DND-41 (cell line): ENCODE measurements at regions not wholly inside any gene's neighbourhood (a gene's known extent, or its start where the extent isn't known, plus 50 kb on each side); places are given as distances from the start of the nearest gene placed in this dataset.

Experiments
- ATAC-seq: fragments of 200-7000 bp; cut with Tn5 transposase; 3 replicates; pipeline ENCODE4 v1.9.1; 2021; ENCODE audit warnings: low read depth; ENCODE audit not compliant: insufficient read depth
- DNase-seq: peaks from one replicate; pipeline ENCODE4 v3.0.0-alpha.2; 2020
- H2AFZ ChIP-seq: 2 replicates; pipeline ENCODE4 v1.6.0; 2012; ENCODE audit warnings: low read depth, low read length
- H3K27ac ChIP-seq: 2 replicates; pipeline ENCODE4 v1.5.1; 2012; ENCODE audit warnings: low read length, inconsistent platforms
- H3K27me3 ChIP-seq: fragments of 200-600 bp; sonication (generic); 2 replicates; pipeline ENCODE4 v1.6.0; 2012; ENCODE audit warnings: low read length, mild to moderate bottlenecking, inconsistent platforms; ENCODE audit not compliant: insufficient read depth, poor library complexity
- H3K36me3 ChIP-seq: 2 replicates; pipeline ENCODE4 v1.5.1; 2012; ENCODE audit warnings: low read length, inconsistent platforms; ENCODE audit not compliant: insufficient read depth
- H3K4me1 ChIP-seq: 2 replicates; pipeline ENCODE4 v1.5.1; 2012; ENCODE audit warnings: mild to moderate bottlenecking, low read length; ENCODE audit not compliant: insufficient read depth
- H3K4me2 ChIP-seq: 2 replicates; pipeline ENCODE4 v1.6.0; 2012; ENCODE audit warnings: mild to moderate bottlenecking, moderate library complexity, low read length, inconsistent platforms; ENCODE audit not compliant: insufficient read depth
- H3K4me3 ChIP-seq, 2 experiments: fragments of 200-600 bp in 1 of 2; shearing (Covaris generic) in 1 of 2; 2 replicates each; pipeline ENCODE4 v1.5.1; 2012 to 2016; ENCODE audit warnings: inconsistent platforms in 2 of 2, low read length in 2 of 2, mild to moderate bottlenecking in 2 of 2, low read depth in 1 of 2, moderate library complexity in 1 of 2
- H3K79me2 ChIP-seq: 2 replicates; pipeline ENCODE4 v1.6.0; 2012; ENCODE audit warnings: low read length, inconsistent platforms; ENCODE audit not compliant: insufficient read depth
- H3K9ac ChIP-seq: 2 replicates; pipeline ENCODE4 v1.6.0; 2012; ENCODE audit warnings: low read depth, mild to moderate bottlenecking, inconsistent platforms, low read length, moderate library complexity
- H3K9me3 ChIP-seq: 2 replicates; pipeline ENCODE4 v1.5.1; 2012; ENCODE audit warnings: low read length, moderate library complexity, mild to moderate bottlenecking, inconsistent platforms; ENCODE audit not compliant: insufficient read depth, severe bottlenecking
- H4K20me1 ChIP-seq: 2 replicates; pipeline ENCODE4 v1.6.0; 2012; ENCODE audit warnings: low read length; ENCODE audit not compliant: insufficient read depth
- EZH2 ChIP-seq: IDR thresholded peaks from 3 replicates; pipeline ENCODE4 v1.6.1; 2012; ENCODE audit warnings: borderline replicate concordance, low read depth, mild to moderate bottlenecking, moderate library complexity, low read length, inconsistent platforms; ENCODE audit not compliant: severe bottlenecking
- TF ChIP-seq, protein P1 (sequence below): IDR thresholded peaks from 2 replicates; pipeline ENCODE4 v1.5.1; 2012; ENCODE audit warnings: borderline replicate concordance, low read length, moderate library complexity, mild to moderate bottlenecking; ENCODE audit not compliant: poor library complexity, severe bottlenecking; ENCODE audit errors: extremely low read depth

DNA sequence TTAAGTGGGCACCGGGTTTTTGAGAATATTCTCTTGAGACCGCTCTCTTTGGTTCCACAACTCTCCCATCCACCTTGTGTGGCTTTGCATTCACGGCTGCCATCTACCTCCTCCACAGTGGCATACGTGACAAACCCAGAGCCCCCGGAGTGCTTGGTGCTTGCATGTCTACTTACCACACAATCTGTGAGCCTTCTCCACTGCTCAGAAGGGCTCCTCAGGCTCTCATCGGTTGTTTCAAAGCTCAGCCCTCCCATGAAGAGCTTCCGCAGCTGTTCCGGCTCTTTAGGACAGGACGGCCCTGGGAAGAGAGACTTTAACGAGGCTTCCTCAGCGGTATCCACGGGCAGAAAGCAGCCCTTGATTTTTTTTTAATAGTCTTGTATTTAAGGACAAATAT lies 167.6 kb upstream of the ANK2 start:
- H2AFZ ChIP-seq, result no peak overlapping the region
- TF ChIP-seq, protein P1, sequence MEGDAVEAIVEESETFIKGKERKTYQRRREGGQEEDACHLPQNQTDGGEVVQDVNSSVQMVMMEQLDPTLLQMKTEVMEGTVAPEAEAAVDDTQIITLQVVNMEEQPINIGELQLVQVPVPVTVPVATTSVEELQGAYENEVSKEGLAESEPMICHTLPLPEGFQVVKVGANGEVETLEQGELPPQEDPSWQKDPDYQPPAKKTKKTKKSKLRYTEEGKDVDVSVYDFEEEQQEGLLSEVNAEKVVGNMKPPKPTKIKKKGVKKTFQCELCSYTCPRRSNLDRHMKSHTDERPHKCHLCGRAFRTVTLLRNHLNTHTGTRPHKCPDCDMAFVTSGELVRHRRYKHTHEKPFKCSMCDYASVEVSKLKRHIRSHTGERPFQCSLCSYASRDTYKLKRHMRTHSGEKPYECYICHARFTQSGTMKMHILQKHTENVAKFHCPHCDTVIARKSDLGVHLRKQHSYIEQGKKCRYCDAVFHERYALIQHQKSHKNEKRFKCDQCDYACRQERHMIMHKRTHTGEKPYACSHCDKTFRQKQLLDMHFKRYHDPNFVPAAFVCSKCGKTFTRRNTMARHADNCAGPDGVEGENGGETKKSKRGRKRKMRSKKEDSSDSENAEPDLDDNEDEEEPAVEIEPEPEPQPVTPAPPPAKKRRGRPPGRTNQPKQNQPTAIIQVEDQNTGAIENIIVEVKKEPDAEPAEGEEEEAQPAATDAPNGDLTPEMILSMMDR, result no peak
- no peak for TF ChIP-seq EZH2
- H3K27ac ChIP-seq, result no peak overlapping the region
- DNase-seq (no peak), ATAC-seq (no peak)
- H3K27me3 ChIP-seq, result no peaks in the 10 kb centered on the region
- no peaks in the 10 kb centered on the region for H3K79me2 ChIP-seq
- H3K4me2 ChIP-seq, result no peak overlapping the region
- H3K9me3 ChIP-seq, result no peaks in the 10 kb centered on the region
- H3K9ac ChIP-seq, result no peak overlapping the region
- H3K4me3 ChIP-seq, result no peak overlapping the region
- H3K36me3 ChIP-seq, result no peaks in the 10 kb centered on the region
- H3K4me1 ChIP-seq, result no peaks in the 10 kb centered on the region
- no peaks in the 10 kb centered on the region for H4K20me1 ChIP-seq

DNA sequence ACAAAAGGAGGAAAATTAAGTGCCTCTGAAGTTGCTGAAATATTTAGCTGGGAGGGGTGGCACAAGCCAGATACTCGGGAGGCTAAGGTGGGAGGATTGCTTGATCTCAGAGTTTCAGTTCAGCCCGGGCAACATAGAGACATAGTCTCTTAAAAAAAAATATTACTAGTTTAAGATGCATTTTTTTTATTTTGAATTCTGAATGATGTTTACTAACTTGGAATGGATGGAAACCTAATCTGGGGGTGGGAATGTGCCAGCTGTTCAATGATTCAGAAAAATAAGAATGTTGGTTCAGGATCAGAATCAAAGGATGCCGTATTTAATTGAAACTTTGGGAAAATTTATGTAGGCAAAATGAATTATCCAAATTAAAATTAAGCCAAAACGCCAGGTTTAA lies 167.2 kb upstream of the ANK2 start:
- Histone ChIP-seq H3K27me3 (no peaks in the 10 kb centered on the region), H3K4me1 (no peaks in the 10 kb centered on the region), H3K27ac (no peak overlapping the region), H3K36me3 (no peaks in the 10 kb centered on the region), H3K9me3 (no peaks in the 10 kb centered on the region), H3K4me3 (no peak overlapping the region), H3K4me2 (no peak overlapping the region), H2AFZ (no peak overlapping the region), H4K20me1 (no peaks in the 10 kb centered on the region), H3K9ac (no peak overlapping the region), H3K79me2 (no peaks in the 10 kb centered on the region)
- DNase-seq, result no peak
- ATAC-seq, result no peak
- TF ChIP-seq, protein P1, result no peak
- no peak for TF ChIP-seq EZH2

DNA sequence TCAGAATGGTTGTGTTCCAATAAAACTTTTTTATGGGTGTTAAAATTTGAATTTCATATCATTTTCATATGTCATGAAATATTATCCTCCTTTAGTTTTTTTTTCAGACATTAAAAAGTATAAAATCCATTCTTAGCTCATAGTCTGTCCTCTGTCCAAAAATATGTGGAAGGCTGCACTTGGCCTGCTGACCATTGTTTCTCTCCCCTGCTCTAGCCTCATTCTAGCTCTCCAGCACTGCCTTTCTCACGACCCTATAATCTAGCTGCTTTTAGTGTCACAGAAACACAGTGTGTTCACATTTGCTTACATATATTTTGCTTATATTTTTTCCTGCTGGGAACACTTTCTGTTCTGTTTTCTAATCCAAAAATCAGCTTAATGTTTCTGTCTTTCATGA lies 165.0 kb upstream of the ANK2 start:
- no peaks in the 10 kb centered on the region for H3K9me3 ChIP-seq
- no peak for DNase-seq

DNA sequence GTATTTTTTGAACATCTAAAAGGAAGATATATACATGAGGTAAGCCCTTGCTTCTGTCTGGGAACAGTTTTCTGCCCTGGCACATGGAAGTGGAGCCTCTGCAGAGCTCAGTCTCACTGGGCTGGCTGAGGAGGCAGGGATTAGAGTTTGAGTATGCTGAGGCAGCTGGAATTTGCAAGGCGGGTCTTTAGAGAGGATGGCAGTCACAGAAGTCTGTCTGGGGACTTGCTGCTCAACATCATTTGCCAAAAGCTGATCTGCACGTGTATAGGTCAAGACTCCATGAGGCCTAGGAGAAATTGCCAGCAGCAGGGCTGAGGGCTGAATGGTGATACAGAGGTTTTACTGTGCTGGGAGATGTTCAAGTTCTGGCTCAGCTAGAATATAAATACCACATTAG lies 163.6 kb upstream of the ANK2 start:
- no peaks in the 10 kb centered on the region for H3K36me3 ChIP-seq
- ATAC-seq (no peak), DNase-seq (no peak)
- H3K9me3 ChIP-seq, result no peaks in the 10 kb centered on the region
- no peaks in the 10 kb centered on the region for H3K4me1 ChIP-seq
- H2AFZ ChIP-seq, result no peak overlapping the region
- H3K4me3 ChIP-seq, result no peak overlapping the region
- no peak overlapping the region for H3K9ac ChIP-seq
- H3K4me2 ChIP-seq, result no peak overlapping the region
- H4K20me1 ChIP-seq, result no peaks in the 10 kb centered on the region
- H3K27ac ChIP-seq, result no peak overlapping the region
- no peak for TF ChIP-seq EZH2
- TF ChIP-seq, protein P1, result no peak
- H3K79me2 ChIP-seq, result no peaks in the 10 kb centered on the region
- peaks cover 3% of the 10 kb centered on the region for H3K27me3 ChIP-seq

More for the DNA sequence above, 165.0 kb upstream of the ANK2 start:
- TF ChIP-seq, protein P1, result no peak
- TF ChIP-seq EZH2, result no peak
- Histone ChIP-seq H3K27me3 (peaks cover 3% of the 10 kb centered on the region), H2AFZ (no peak overlapping the region), H3K36me3 (no peaks in the 10 kb centered on the region), H3K4me3 (no peak overlapping the region), H3K4me1 (no peaks in the 10 kb centered on the region), H3K4me2 (no peak overlapping the region), H3K9ac (no peak overlapping the region), H3K27ac (no peak overlapping the region), H3K79me2 (no peaks in the 10 kb centered on the region), H4K20me1 (no peaks in the 10 kb centered on the region)
- ATAC-seq, result no peak
